WI38 (cell line): ENCODE measurements at regions not wholly inside any gene's neighbourhood (a gene's known extent, or its start where the extent isn't known, plus 50 kb on each side); places are given as distances from the start of the nearest gene placed in this dataset.

ENCODE experiments used
- H3K4me3 ChIP-seq: 2 replicates; pipeline ENCODE4 v1.5.1; 2011; ENCODE audit warnings: low read depth, mild to moderate bottlenecking, control low read depth, low read length
- CTCF ChIP-seq: IDR thresholded peaks from 2 replicates; pipeline ENCODE4 v1.5.1; 2012; ENCODE audit warnings: low read depth, mild to moderate bottlenecking, control low read depth, low read length

GRCh38 chr6:12232339-12232738 is 57.8 kb upstream of the EDN1 start:
- no peak overlapping the region for H3K4me3 ChIP-seq
- TF ChIP-seq CTCF = no peak

GRCh38 chr6:12232821-12233220 is 57.3 kb upstream of the EDN1 start:
- H3K4me3 ChIP-seq = no peak overlapping the region
- TF ChIP-seq CTCF = no peak

GRCh38 chr6:12233693-12234571 is 56.2 kb upstream of the EDN1 start:
- H3K4me3 ChIP-seq = no peak overlapping the region
- TF ChIP-seq CTCF = peak; percentile 62

GRCh38 chr6:12235341-12235740 is 54.8 kb upstream of the EDN1 start:
- TF ChIP-seq CTCF = no peak
- no peak overlapping the region for H3K4me3 ChIP-seq

GRCh38 chr6:12238219-12238618 is 51.9 kb upstream of the EDN1 start:
- H3K4me3 ChIP-seq = no peak overlapping the region
- TF ChIP-seq CTCF = no peak
